GM12878 (cell line): ENCODE measurements at regions not wholly inside any gene's neighbourhood (a gene's known extent, or its start where the extent isn't known, plus 50 kb on each side); places are given as distances from the start of the nearest gene placed in this dataset.

ENCODE experiments used
- CBX5 ChIP-seq: sonication (generic); IDR thresholded peaks from 2 replicates; pipeline ENCODE4 v1.6.1; 2016; ENCODE audit warnings: low read depth, moderate library complexity, mild to moderate bottlenecking, inconsistent platforms
- ETV6 ChIP-seq, 2 experiments: fragments of 450-650 bp in 1 of 2; IDR thresholded peaks in 1 of 2; conservative IDR thresholded peaks in 1 of 2; 2 replicates each; pipeline ENCODE4 v1.6.1; 2014; ENCODE audit warnings: antibody characterized with exemption in 1 of 2, borderline replicate concordance in 1 of 2, low read depth in 1 of 2, mild to moderate bottlenecking in 1 of 2, moderate library complexity in 1 of 2
- GABPA ChIP-seq: IDR thresholded peaks from 2 replicates; pipeline ENCODE4 v1.6.1; 2014; ENCODE audit warnings: antibody characterized with exemption, low read depth, mild to moderate bottlenecking, inconsistent platforms
- NBN ChIP-seq: fragments of 450-650 bp; IDR thresholded peaks from 2 replicates; pipeline ENCODE4 v1.6.1; 2016
- SIN3A ChIP-seq: IDR thresholded peaks from 2 replicates; pipeline ENCODE4 v1.6.1; 2012; ENCODE audit warnings: low read depth, low read length, improper control_type of control experiment
- TAF1 ChIP-seq: IDR thresholded peaks from 2 replicates; pipeline ENCODE4 v1.6.1; 2011; ENCODE audit warnings: mild to moderate bottlenecking, low read depth, low read length, borderline replicate concordance
- ZBED1 ChIP-seq: IDR thresholded peaks from 2 replicates; pipeline ENCODE4 v1.6.1; 2016; ENCODE audit warnings: borderline replicate concordance
- TF ChIP-seq, protein P1 (sequence below): IDR thresholded peaks from 2 replicates; pipeline ENCODE4 v1.6.1; 2011; ENCODE audit warnings: borderline replicate concordance, low read depth, mild to moderate bottlenecking, moderate library complexity, mixed read lengths, low read length; ENCODE audit not compliant: insufficient read depth; ENCODE audit errors: extremely low read length
- TF ChIP-seq, protein P2 (sequence below), 3 experiments: IDR thresholded peaks in 2 of 3; conservative IDR thresholded peaks in 1 of 3; 2 replicates each; pipeline ENCODE4 v1.5.1; 2011; ENCODE audit warnings: low read depth in 3 of 3, low read length in 3 of 3, mild to moderate bottlenecking in 3 of 3, control low read depth in 2 of 3, moderate library complexity in 2 of 3, inconsistent platforms in 1 of 3, mixed read lengths in 1 of 3; ENCODE audit not compliant: control insufficient read depth in 2 of 3, insufficient read depth in 1 of 3; ENCODE audit errors: extremely low read depth in 1 of 3

DNA sequence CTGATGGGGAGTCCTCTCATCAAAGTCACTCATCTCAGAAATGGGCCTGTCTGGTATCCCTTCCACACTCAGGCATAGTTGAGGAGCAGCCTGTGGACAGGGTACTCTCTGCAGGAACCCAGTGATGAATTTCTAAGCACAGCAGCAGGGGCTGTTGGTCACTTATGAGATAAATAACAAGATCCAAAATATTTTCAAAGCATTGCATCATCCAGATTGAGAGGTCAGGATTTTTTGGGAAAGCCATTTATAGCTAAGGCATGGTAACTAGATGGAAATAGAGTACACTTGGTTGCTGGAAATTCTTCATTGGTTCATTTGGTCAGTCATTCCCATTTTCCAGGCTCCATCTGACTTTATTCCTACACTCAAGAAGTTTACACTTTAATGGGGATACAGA is 246.8 kb upstream of the RAI14 start:
- TF ChIP-seq GABPA (no peak), TAF1 (no peak), ETV6 (conservative IDR thresholded peaks at IDR 0.05 in 1 of 2, IDR thresholded peaks at IDR 0.05 in 1 of 2; ENCODE audit: borderline replicate concordance in 1 of 2, low read depth in 1 of 2) (no peak), CBX5 (no peak), SIN3A (no peak), NBN (no peak), ZBED1 (no peak)
- TF ChIP-seq, protein P1, sequence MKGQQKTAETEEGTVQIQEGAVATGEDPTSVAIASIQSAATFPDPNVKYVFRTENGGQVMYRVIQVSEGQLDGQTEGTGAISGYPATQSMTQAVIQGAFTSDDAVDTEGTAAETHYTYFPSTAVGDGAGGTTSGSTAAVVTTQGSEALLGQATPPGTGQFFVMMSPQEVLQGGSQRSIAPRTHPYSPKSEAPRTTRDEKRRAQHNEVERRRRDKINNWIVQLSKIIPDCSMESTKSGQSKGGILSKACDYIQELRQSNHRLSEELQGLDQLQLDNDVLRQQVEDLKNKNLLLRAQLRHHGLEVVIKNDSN, result no peak
- TF ChIP-seq, protein P2, sequence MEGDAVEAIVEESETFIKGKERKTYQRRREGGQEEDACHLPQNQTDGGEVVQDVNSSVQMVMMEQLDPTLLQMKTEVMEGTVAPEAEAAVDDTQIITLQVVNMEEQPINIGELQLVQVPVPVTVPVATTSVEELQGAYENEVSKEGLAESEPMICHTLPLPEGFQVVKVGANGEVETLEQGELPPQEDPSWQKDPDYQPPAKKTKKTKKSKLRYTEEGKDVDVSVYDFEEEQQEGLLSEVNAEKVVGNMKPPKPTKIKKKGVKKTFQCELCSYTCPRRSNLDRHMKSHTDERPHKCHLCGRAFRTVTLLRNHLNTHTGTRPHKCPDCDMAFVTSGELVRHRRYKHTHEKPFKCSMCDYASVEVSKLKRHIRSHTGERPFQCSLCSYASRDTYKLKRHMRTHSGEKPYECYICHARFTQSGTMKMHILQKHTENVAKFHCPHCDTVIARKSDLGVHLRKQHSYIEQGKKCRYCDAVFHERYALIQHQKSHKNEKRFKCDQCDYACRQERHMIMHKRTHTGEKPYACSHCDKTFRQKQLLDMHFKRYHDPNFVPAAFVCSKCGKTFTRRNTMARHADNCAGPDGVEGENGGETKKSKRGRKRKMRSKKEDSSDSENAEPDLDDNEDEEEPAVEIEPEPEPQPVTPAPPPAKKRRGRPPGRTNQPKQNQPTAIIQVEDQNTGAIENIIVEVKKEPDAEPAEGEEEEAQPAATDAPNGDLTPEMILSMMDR (IDR thresholded peaks at IDR 0.05 in 2 of 3, conservative IDR thresholded peaks at IDR 0.05 in 1 of 3; ENCODE audit: control insufficient read depth in 2 of 3, extremely low read depth in 1 of 3, insufficient read depth in 1 of 3, low read depth in 3 of 3, low read length in 3 of 3), result no peak
